Thyroid gland (tissue), 4 donors: ENCODE measurements at regions not wholly inside any gene's neighbourhood (a gene's known extent, or its start where the extent isn't known, plus 50 kb on each side); places are given as distances from the start of the nearest gene placed in this dataset.
A peak's percentile ranks its signal among the peaks of the same experiment; 100 is the strongest.

Source experiments
- DNase-seq, 2 donors: peaks; one replicate each; pipeline ENCODE4 v3.0.0-alpha.2; 2019
- H3K27ac ChIP-seq, 3 donors: fragments of 200-600 bp; sonication (generic); 1 replicate in 2 of 3; 2 replicates in 1 of 3; pipeline ENCODE4 v1.5.1; 2016 to 2019; ENCODE audit warnings: mild to moderate bottlenecking in 1 of 3, moderate library complexity in 1 of 3
- H3K27me3 ChIP-seq: fragments of 200-600 bp; sonication (generic); one replicate; pipeline ENCODE4 v1.5.1; 2019
- H3K36me3 ChIP-seq, 2 donors: fragments of 200-600 bp; sonication (generic); one replicate each; pipeline ENCODE4 v1.5.1; 2016 to 2019
- H3K4me1 ChIP-seq, 2 donors: fragments of 200-600 bp; sonication (generic); one replicate each; pipeline ENCODE4 v1.5.1; 2017 to 2019
- H3K4me3 ChIP-seq, 3 donors: fragments of 200-600 bp; sonication (generic); replicated peaks in 1 of 3; 1 replicate in 2 of 3; 2 replicates in 1 of 3; pipeline ENCODE4 v1.5.1; 2016; ENCODE audit warnings: mild to moderate bottlenecking in 1 of 3
- H3K9me3 ChIP-seq: fragments of 200-600 bp; sonication (generic); one replicate; pipeline ENCODE4 v1.5.1; 2017
- CTCF ChIP-seq, 6 experiments: fragments of 200-600 bp in 3 of 6; fragments of 450-650 bp in 3 of 6; sonication (generic) in 3 of 6; IDR thresholded peaks; one replicate each; pipeline ENCODE4 v1.5.1; 2016 to 2019; ENCODE audit warnings: antibody characterized with exemption in 6 of 6, mild to moderate bottlenecking in 2 of 6, inconsistent platforms in 1 of 6, moderate library complexity in 1 of 6
- POLR2A ChIP-seq, 2 donors: fragments of 450-650 bp; IDR thresholded peaks; one replicate each; pipeline ENCODE4 v1.6.1; 2017; ENCODE audit warnings: antibody characterized with exemption in 2 of 2, mild to moderate bottlenecking in 2 of 2, moderate library complexity in 1 of 2
- WGBS, 2 donors: methylation state at CpG; one replicate each; pipeline ENCODE4 v1.1.5; 2017; 5-methylcytosine and 5-hydroxymethylcytosine counted together
- intact Hi-C: fragments of 100-400 bp; cut with DNase I; formaldehyde crosslinking; loops from one replicate; pipeline ENCODE4 v1.15.1; 2023

GRCh38 chr7:37514497-37514896 is 65.8 kb upstream of the ELMO1 start:
- Histone ChIP-seq H3K9me3 (no peaks in the 10 kb centered on the region), H3K4me1 (peaks cover 0 to 10% of the 10 kb centered on the region in 2 donors), H3K4me3 (no peak overlapping the region), H3K27ac (no peak overlapping the region), H3K36me3 (no peaks in the 10 kb centered on the region), H3K27me3 (no peaks in the 10 kb centered on the region)
- intact Hi-C loops: no loop called here
- DNase-seq: no peak
- WGBS, 2 donors: 75% methylated on average over 5 of the region's 5 CpGs
- TF ChIP-seq CTCF (IDR thresholded peaks at IDR 0.05) (no peak), POLR2A (IDR thresholded peaks at IDR 0.05) (no peak)

GRCh38 chr7:37516664-37517063 is 68.0 kb upstream of the ELMO1 start:
- no peak for DNase-seq
- Histone ChIP-seq H3K4me1 (peaks cover 0 to 8% of the 10 kb centered on the region in 2 donors), H3K4me3 (no peak overlapping the region), H3K9me3 (no peaks in the 10 kb centered on the region), H3K36me3 (no peaks in the 10 kb centered on the region), H3K27me3 (no peaks in the 10 kb centered on the region), H3K27ac (no peak overlapping the region)
- TF ChIP-seq POLR2A (IDR thresholded peaks at IDR 0.05) (no peak), CTCF (IDR thresholded peaks at IDR 0.05) (no peak)
- 61 to 87% methylated on average over 5 of the region's 5 CpGs for WGBS, 2 donors
- intact Hi-C loops: no loop called here

- TF ChIP-seq CTCF (IDR thresholded peaks at IDR 0.05): no peak
- no peak for TF ChIP-seq POLR2A (IDR thresholded peaks at IDR 0.05)
- Histone ChIP-seq H3K4me1 (peaks cover 0 to 8% of the 10 kb centered on the region in 2 donors), H3K27me3 (no peaks in the 10 kb centered on the region), H3K4me3 (no peak overlapping the region), H3K27ac (no peak overlapping the region), H3K9me3 (no peaks in the 10 kb centered on the region), H3K36me3 (no peaks in the 10 kb centered on the region)
- WGBS, 2 donors: 89 to 90% methylated on average over 2 of the region's 2 CpGs
- no peak for DNase-seq
- intact Hi-C loops: no loop called here
These were observed 69.6 kb upstream of the ELMO1 start for GRCh38 chr7:37518266-37518665.

- DNase-seq: no peak
- no peaks in the 10 kb centered on the region for H3K36me3 ChIP-seq
- H3K9me3 ChIP-seq: no peaks in the 10 kb centered on the region
- 69 to 76% methylated on average over 4 of the region's 4 CpGs for WGBS, 2 donors
- TF ChIP-seq CTCF (IDR thresholded peaks at IDR 0.05) (no peak), POLR2A (IDR thresholded peaks at IDR 0.05) (no peak)
- no peak overlapping the region for H3K27ac ChIP-seq
- intact Hi-C loops: no loop called here
- no peaks in the 10 kb centered on the region for H3K4me1 ChIP-seq
- H3K27me3 ChIP-seq: no peaks in the 10 kb centered on the region
- H3K4me3 ChIP-seq: no peak overlapping the region
These were observed 75.4 kb upstream of the ELMO1 start for GRCh38 chr7:37524056-37524455.

GRCh38 chr7:37524797-37525196 is 76.1 kb upstream of the ELMO1 start:
- Histone ChIP-seq H3K4me3 (no peak overlapping the region), H3K27ac (peak overlapping the region in 1 of 3 donors; percentile 28), H3K36me3 (no peaks in the 10 kb centered on the region), H3K4me1 (no peaks in the 10 kb centered on the region), H3K9me3 (no peaks in the 10 kb centered on the region), H3K27me3 (no peaks in the 10 kb centered on the region)
- intact Hi-C loops: no loop called here
- WGBS, 2 donors: 24 to 37% methylated on average over 2 of the region's 2 CpGs
- peak in 1 of 2 donors; percentile 16 for DNase-seq
- no peak for TF ChIP-seq POLR2A (IDR thresholded peaks at IDR 0.05)
- no peak for TF ChIP-seq CTCF (IDR thresholded peaks at IDR 0.05)
